ENCODE measurements at regions not wholly inside any gene's neighbourhood (a gene's known extent, or its start where the extent isn't known, plus 50 kb on each side); places are given as distances from the start of the nearest gene placed in this dataset.
"Not testable (repeated sequence)": the region's sequence is repeated elsewhere in the genome, so short reads cannot be mapped to it uniquely, and the experiment has no call there.

- no peak for DNase-seq (ENCODE audit: extremely low read depth, low read depth)
Observed at GRCh38 chr4:170243662-170244288, 154.0 kb upstream of the AADAT start.

DNA sequence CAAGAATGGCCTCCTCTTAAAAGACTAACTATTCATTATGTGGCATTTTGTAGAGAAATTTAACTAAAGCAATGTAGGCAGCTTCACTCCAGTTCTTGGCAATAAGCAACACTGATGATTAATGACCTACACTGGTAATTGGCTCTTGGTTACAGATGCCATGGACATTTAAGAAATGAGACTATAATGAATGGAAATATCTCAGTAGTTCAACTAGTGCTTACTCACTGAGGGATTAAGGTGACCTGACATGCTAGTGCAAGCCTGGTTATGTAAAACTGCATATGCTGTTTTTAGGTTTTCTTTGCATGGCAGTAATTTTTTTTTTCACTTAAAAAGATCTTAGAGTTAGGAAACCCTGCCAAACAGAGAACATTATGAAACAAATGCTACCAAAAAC is 152.7 kb upstream of the AADAT start:
- DNase-seq (ENCODE audit: extremely low read depth, low read depth): no peak

GRCh38 chr4:170234800-170235199 is 145.0 kb upstream of the AADAT start:
- DNase-seq (ENCODE audit: extremely low read depth, low read depth): no peak

DNA sequence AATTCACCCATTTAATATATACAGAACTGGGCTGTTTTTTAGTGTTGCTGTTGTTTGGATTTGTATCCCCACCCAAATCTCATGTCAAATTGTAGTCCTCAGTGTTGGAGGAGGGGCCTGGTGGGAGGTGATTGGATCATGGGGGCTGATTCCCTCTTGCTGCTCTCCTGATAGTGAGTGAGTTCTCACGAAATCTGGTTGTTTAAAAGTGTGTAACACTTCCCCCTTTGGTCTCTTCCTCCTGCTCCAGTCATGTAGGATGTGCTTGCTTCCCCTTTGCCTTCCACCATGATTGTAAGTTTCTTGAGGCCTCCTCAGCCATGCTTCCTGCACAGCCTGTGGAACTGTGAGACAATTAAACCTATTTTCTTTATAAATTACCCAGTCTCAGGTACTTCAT is 141.6 kb upstream of the AADAT start:
- no peak for DNase-seq (ENCODE audit: extremely low read depth, low read depth)

GRCh38 chr4:170230242-170230641 is 140.5 kb upstream of the AADAT start:
- no peak for DNase-seq (ENCODE audit: extremely low read depth, low read depth)

DNA sequence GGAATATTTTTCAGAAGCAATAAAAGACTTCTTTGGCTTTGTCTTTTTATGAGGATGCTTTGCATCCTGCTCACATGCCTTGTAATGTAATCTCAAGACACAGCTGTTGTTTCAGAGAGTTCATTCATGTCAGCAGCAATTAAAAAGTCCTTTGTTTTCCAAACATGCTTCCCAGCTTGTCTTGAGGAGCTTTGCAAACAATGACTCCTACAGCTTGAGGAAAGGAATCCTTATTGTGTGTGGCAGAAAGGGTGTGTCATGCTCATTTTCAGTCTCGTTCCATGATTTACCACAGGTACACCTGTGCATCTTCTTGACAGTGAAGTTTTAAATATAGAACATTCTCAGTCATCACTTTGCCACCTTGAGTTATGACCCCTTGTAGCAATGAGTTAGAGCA is 139.2 kb upstream of the AADAT start:
- DNase-seq (ENCODE audit: extremely low read depth, low read depth): no peak

GRCh38 chr4:170227928-170228327 is 138.2 kb upstream of the AADAT start:
- no peak for DNase-seq (ENCODE audit: extremely low read depth, low read depth)

GRCh38 chr4:170226288-170226687 is 136.5 kb upstream of the AADAT start:
- no peak for DNase-seq (ENCODE audit: extremely low read depth, low read depth)

- no peak for DNase-seq (ENCODE audit: extremely low read depth, low read depth)
Observed at GRCh38 chr4:170214731-170215130, 125.0 kb upstream of the AADAT start.

- DNase-seq (ENCODE audit: extremely low read depth, low read depth): no peak
Observed at GRCh38 chr4:170214101-170214500, 124.3 kb upstream of the AADAT start.

DNA sequence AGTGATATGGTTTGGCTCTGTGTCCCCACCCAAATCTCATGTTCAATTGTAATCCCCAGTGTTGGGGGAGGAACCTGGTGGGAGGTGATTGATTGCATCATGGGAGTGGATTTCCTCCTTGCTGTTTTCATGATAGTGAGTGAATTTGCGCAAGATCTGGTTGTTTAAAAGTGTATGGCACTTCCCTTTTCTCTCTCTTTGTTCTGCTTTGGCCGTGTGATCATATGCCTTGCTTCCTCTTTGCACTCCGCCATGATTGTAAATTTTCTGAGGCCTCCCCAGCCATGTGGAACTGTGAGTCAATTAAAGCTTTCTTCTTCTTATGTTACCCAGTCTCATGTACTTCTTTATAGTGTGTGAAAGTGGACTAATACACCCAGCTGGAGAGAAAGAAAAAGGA is 113.0 kb upstream of the AADAT start:
- no peak for DNase-seq (ENCODE audit: extremely low read depth, low read depth)

DNA sequence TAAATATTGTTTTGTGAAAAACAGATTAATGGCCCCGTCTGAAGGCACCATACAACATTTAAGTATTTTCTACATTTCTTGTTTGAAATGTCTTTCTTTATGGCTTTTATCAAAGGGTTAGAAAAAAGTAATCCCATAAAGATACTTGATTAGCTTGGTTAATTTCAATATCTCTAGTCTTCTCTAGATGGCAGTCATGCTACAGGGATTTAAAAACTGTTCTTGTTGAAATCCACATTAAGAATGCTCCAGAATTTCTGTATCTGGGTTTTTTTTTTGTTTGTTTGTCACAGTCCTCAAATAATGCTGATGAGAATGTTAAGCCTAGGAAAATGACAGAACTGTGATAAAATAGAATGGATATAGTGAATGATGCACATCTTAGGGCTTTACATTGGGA is 109.0 kb upstream of the AADAT start:
- DNase-seq (ENCODE audit: extremely low read depth, low read depth): peak; percentile 6

GRCh38 chr4:170194794-170195193 is 105.0 kb upstream of the AADAT start:
- DNase-seq (ENCODE audit: extremely low read depth, low read depth): not testable (repeated sequence)

- DNase-seq (ENCODE audit: extremely low read depth, low read depth): no peak
Observed at GRCh38 chr4:170193496-170193895, 103.7 kb upstream of the AADAT start.

DNA sequence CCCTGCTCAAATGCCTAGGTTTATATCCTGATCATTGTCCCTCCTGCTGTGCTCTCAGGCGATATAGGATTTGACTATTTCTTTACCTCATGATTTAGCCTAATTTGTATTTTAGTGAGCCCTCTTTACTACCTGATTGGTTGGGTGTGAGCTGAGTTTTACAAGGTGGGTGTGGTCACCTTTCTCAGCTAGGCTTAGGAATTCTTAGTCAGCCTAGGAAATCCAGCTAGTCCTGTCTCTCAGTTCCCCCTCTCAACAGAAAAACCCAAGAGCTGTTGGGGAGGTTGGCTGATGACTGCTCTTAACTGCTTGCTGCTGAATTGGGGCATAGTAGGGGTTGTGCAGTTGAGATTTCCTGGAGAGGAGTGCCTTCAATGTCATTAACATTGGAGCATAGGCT is 100.5 kb upstream of the AADAT start:
- no peak for DNase-seq (ENCODE audit: extremely low read depth, low read depth)

GRCh38 chr4:170170861-170171260 is 81.1 kb upstream of the AADAT start:
- DNase-seq (ENCODE audit: extremely low read depth, low read depth): no peak

DNA sequence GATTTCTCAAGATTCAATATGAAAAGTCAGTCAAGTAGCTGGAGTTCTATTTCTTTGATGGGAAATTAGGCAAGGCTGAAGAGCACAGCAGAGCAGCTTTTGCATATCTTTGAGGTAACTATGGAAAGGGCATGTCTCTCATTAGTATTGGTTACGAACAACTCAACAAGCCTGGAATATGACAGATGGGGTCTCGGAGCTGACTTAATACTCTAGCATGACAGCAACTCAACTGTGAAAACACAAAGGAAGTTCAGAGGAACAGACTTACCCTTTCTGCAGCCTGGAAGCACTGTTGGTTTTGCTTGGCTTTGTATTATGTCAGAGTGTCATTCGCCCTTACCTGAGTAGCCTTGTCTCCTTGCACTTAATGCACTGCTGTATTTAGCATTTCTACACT is 79.9 kb upstream of the AADAT start:
- DNase-seq (ENCODE audit: extremely low read depth, low read depth): no peak

DNA sequence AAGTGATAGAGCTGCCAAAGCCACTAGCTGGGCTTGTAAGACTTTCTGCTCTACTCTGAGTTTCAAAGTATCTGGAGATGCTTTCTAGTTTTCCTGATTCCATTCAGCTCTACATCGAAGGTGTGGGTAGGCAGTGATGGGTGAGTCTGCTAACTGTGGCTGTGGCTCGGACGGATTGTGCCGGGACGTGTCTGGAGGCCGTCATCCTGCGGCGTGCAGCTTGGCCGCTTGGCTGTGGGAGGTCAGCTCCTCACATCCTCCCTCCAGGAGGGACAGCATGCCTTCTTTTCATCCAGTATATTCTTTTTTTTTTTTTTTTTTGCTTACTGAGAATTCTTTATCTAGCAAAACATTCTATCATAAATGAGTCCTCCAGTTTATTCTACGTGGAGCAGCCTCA is 77.9 kb upstream of the AADAT start:
- no peak for DNase-seq (ENCODE audit: extremely low read depth, low read depth)

DNA sequence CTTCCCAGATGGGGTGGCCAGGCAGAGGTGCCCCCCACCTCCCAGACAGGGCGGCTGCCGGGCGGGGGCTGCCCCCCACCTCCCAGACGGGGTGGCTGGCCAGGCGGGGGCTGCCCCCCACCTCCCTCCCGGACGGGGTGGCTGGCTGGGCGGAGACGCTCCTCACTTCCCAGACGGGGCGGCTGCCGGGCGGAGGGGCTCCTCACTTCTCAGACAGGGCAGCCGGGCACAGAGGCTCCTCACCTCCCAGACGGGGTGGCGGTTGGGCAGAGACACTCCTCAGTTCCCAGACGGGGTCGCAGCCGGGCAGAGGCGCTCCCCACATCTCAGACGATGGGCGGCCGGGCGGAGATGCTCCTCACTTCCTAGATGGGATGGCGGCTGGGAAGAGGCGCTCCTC is 76.4 kb upstream of the AADAT start:
- DNase-seq (ENCODE audit: extremely low read depth, low read depth): not testable (repeated sequence)

DNA sequence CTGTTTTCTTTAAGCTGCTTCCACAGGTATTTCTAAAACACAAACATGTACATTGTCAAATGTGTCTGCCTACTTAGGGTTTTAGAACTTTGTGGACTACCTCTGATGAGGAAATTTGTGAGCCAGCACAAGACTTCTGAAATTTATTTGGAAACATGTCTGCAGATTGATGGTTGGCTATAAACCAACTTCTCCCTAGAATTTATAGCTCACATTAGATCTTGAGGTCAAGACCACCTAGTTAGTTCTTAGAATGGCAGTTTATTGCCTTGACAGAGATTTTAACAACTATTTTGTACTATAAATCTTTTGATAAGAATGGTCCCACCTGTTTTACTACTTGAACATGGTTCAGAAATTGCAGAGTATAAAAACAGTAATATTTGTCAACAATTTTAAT is 72.7 kb upstream of the AADAT start:
- DNase-seq (ENCODE audit: extremely low read depth, low read depth): no peak

- no peak for DNase-seq (ENCODE audit: extremely low read depth, low read depth)
Observed at GRCh38 chr4:170157670-170158069, 67.9 kb upstream of the AADAT start.

DNA sequence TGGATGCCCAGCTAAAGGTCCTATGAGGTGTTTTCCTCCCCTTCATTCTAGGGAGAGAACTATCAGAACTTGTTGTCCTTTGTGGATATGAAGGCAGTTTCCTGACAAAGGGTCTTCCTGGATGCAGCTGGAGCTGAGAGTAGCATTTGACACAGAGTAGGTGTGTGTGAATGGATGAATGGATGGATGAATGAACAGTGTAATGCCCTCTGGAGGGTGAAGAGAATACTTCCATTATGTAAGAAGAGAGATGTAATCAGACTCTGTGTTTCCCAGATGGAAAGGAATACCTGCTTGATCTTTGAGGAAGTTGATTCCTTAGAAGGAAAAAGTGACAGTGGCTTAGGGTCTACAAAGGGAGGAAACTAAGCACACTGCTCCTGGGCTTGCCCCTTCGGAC is 55.4 kb upstream of the AADAT start:
- DNase-seq (ENCODE audit: extremely low read depth, low read depth): no peak

GRCh38 chr4:170139764-170140163 is 50.0 kb upstream of the AADAT start:
- no peak for DNase-seq (ENCODE audit: extremely low read depth, low read depth)

Measured in NCI-H460 (cell line).